ENCODE measurements at regions not wholly inside any gene's neighbourhood (a gene's known extent, or its start where the extent isn't known, plus 50 kb on each side); places are given as distances from the start of the nearest gene placed in this dataset.

- no peak overlapping the region for H3K4me3 ChIP-seq (ENCODE audit: low read length in 3 of 3)
- intact Hi-C loops (cut with DNase I), result no loop called here
- no peaks in the 10 kb centered on the region for H3K4me1 ChIP-seq (ENCODE audit: control insufficient read depth in 2 of 3, insufficient read depth in 2 of 3, low read depth in 1 of 3, low read length in 3 of 3)
- FAIRE-seq, result no peak
- DNase-seq, result peak in 2 of 5 donors; percentile 25 to 37
- no peak overlapping the region for H3K27ac ChIP-seq (ENCODE audit: low read depth in 2 of 2, low read length in 2 of 2)
- no peaks in the 10 kb centered on the region for H3K36me3 ChIP-seq (ENCODE audit: control insufficient read depth in 2 of 3, insufficient read depth in 3 of 3, low read length in 3 of 3)
- H3K9me3 ChIP-seq (ENCODE audit: control insufficient read depth in 2 of 3, insufficient read depth in 1 of 3, low read length in 3 of 3), result no peaks in the 10 kb centered on the region
- no peaks in the 10 kb centered on the region for H3K27me3 ChIP-seq (ENCODE audit: control insufficient read depth, insufficient read depth, low read length)
- H3K9ac ChIP-seq (ENCODE audit: low read length in 3 of 3), result no peak overlapping the region
- TF ChIP-seq CTCF (IDR thresholded peaks at IDR 0.05; ENCODE audit: borderline replicate concordance, extremely low read depth, insufficient read depth), result no peak
Measured at GRCh38 chr2:161096336-161096735, 63.9 kb upstream of the TANK start.

GRCh38 chr2:161097157-161097556 is 63.1 kb upstream of the TANK start:
- Histone ChIP-seq H3K9me3 (ENCODE audit: control insufficient read depth in 2 of 3, insufficient read depth in 1 of 3, low read length in 3 of 3) (no peaks in the 10 kb centered on the region), H3K27me3 (ENCODE audit: control insufficient read depth, insufficient read depth, low read length) (no peaks in the 10 kb centered on the region), H3K36me3 (ENCODE audit: control insufficient read depth in 2 of 3, insufficient read depth in 3 of 3, low read length in 3 of 3) (no peaks in the 10 kb centered on the region), H3K27ac (ENCODE audit: low read depth in 2 of 2, low read length in 2 of 2) (no peak overlapping the region), H3K4me3 (ENCODE audit: low read length in 3 of 3) (no peak overlapping the region), H3K4me1 (ENCODE audit: control insufficient read depth in 2 of 3, insufficient read depth in 2 of 3, low read depth in 1 of 3, low read length in 3 of 3) (no peaks in the 10 kb centered on the region), H3K9ac (ENCODE audit: low read length in 3 of 3) (no peak overlapping the region)
- FAIRE-seq, result no peak
- no peak for DNase-seq
- intact Hi-C loops (cut with DNase I), result no loop called here
- TF ChIP-seq CTCF (IDR thresholded peaks at IDR 0.05; ENCODE audit: borderline replicate concordance, extremely low read depth, insufficient read depth), result no peak

- Histone ChIP-seq H3K27me3 (ENCODE audit: control insufficient read depth, insufficient read depth, low read length) (no peaks in the 10 kb centered on the region), H3K27ac (ENCODE audit: low read depth in 2 of 2, low read length in 2 of 2) (no peak overlapping the region), H3K36me3 (ENCODE audit: control insufficient read depth in 2 of 3, insufficient read depth in 3 of 3, low read length in 3 of 3) (no peaks in the 10 kb centered on the region), H3K9me3 (ENCODE audit: control insufficient read depth in 2 of 3, insufficient read depth in 1 of 3, low read length in 3 of 3) (no peaks in the 10 kb centered on the region), H3K4me3 (ENCODE audit: low read length in 3 of 3) (no peak overlapping the region), H3K4me1 (ENCODE audit: control insufficient read depth in 2 of 3, insufficient read depth in 2 of 3, low read depth in 1 of 3, low read length in 3 of 3) (no peaks in the 10 kb centered on the region), H3K9ac (ENCODE audit: low read length in 3 of 3) (no peak overlapping the region)
- no peak for TF ChIP-seq CTCF (IDR thresholded peaks at IDR 0.05; ENCODE audit: borderline replicate concordance, extremely low read depth, insufficient read depth)
- FAIRE-seq (no peak), DNase-seq (no peak)
- intact Hi-C loops (cut with DNase I), result no loop called here
Measured at GRCh38 chr2:161100211-161100895, 59.9 kb upstream of the TANK start.

GRCh38 chr2:161101406-161101805 is 58.8 kb upstream of the TANK start:
- Histone ChIP-seq H3K9me3 (ENCODE audit: control insufficient read depth in 2 of 3, insufficient read depth in 1 of 3, low read length in 3 of 3) (no peaks in the 10 kb centered on the region), H3K4me1 (ENCODE audit: control insufficient read depth in 2 of 3, insufficient read depth in 2 of 3, low read depth in 1 of 3, low read length in 3 of 3) (no peaks in the 10 kb centered on the region), H3K4me3 (ENCODE audit: low read length in 3 of 3) (no peak overlapping the region), H3K36me3 (ENCODE audit: control insufficient read depth in 2 of 3, insufficient read depth in 3 of 3, low read length in 3 of 3) (no peaks in the 10 kb centered on the region), H3K27ac (ENCODE audit: low read depth in 2 of 2, low read length in 2 of 2) (no peak overlapping the region), H3K9ac (ENCODE audit: low read length in 3 of 3) (no peak overlapping the region), H3K27me3 (ENCODE audit: control insufficient read depth, insufficient read depth, low read length) (no peaks in the 10 kb centered on the region)
- TF ChIP-seq CTCF (IDR thresholded peaks at IDR 0.05; ENCODE audit: borderline replicate concordance, extremely low read depth, insufficient read depth), result no peak
- FAIRE-seq (no peak), DNase-seq (no peak)
- intact Hi-C loops (cut with DNase I), result no loop called here
